ENCODE measurements at regions not wholly inside any gene's neighbourhood (a gene's known extent, or its start where the extent isn't known, plus 50 kb on each side); places are given as distances from the start of the nearest gene placed in this dataset.

GRCh38 chr6:22621701-22622100, 52.3 kb downstream of the HDGFL1 start:
- DNase-seq (ENCODE audit: low read depth, low spot score), result no peak

- no peak for DNase-seq (ENCODE audit: low read depth, low spot score)
These were observed 53.0 kb downstream of the HDGFL1 start for GRCh38 chr6:22622351-22622750.

- no peak for DNase-seq (ENCODE audit: low read depth, low spot score)
These were observed 53.4 kb downstream of the HDGFL1 start for GRCh38 chr6:22622813-22623212.

GRCh38 chr6:22627644-22628043, 58.3 kb downstream of the HDGFL1 start:
- no peak for DNase-seq (ENCODE audit: low read depth, low spot score)

GRCh38 chr6:22631091-22631490, 61.7 kb downstream of the HDGFL1 start:
- no peak for DNase-seq (ENCODE audit: low read depth, low spot score)

GRCh38 chr6:22632581-22633145, 63.3 kb downstream of the HDGFL1 start:
- DNase-seq (ENCODE audit: low read depth, low spot score), result no peak

GRCh38 chr6:22636452-22636851, 67.1 kb downstream of the HDGFL1 start:
- DNase-seq (ENCODE audit: low read depth, low spot score), result no peak

- no peak for DNase-seq (ENCODE audit: low read depth, low spot score)
These were observed 68.4 kb downstream of the HDGFL1 start for GRCh38 chr6:22637782-22638181.

- DNase-seq (ENCODE audit: low read depth, low spot score), result no peak
These were observed 69.0 kb downstream of the HDGFL1 start for GRCh38 chr6:22638320-22638719.

GRCh38 chr6:22642254-22642653, 72.9 kb downstream of the HDGFL1 start:
- no peak for DNase-seq (ENCODE audit: low read depth, low spot score)

- DNase-seq (ENCODE audit: low read depth, low spot score), result no peak
These were observed 74.4 kb downstream of the HDGFL1 start for GRCh38 chr6:22643780-22644179.

GRCh38 chr6:22647719-22648118, 78.4 kb downstream of the HDGFL1 start:
- DNase-seq (ENCODE audit: low read depth, low spot score), result no peak

- no peak for DNase-seq (ENCODE audit: low read depth, low spot score)
These were observed 82.4 kb downstream of the HDGFL1 start for GRCh38 chr6:22651731-22652130.

GRCh38 chr6:22653980-22654610, 84.7 kb downstream of the HDGFL1 start:
- DNase-seq (ENCODE audit: low read depth, low spot score), result no peak

GRCh38 chr6:22656706-22657351, 87.5 kb downstream of the HDGFL1 start:
- no peak for DNase-seq (ENCODE audit: low read depth, low spot score)

GRCh38 chr6:22657352-22657980, 88.1 kb downstream of the HDGFL1 start:
- DNase-seq (ENCODE audit: low read depth, low spot score), result no peak

- no peak for DNase-seq (ENCODE audit: low read depth, low spot score)
These were observed 88.8 kb downstream of the HDGFL1 start for GRCh38 chr6:22658183-22658582.

- DNase-seq (ENCODE audit: low read depth, low spot score), result no peak
These were observed 89.6 kb downstream of the HDGFL1 start for GRCh38 chr6:22658934-22659333.

- no peak for DNase-seq (ENCODE audit: low read depth, low spot score)
These were observed 95.6 kb downstream of the HDGFL1 start for GRCh38 chr6:22664968-22665367.

- DNase-seq (ENCODE audit: low read depth, low spot score), result no peak
These were observed 96.7 kb downstream of the HDGFL1 start for GRCh38 chr6:22666021-22666420.

GRCh38 chr6:22666586-22666985, 97.2 kb downstream of the HDGFL1 start:
- DNase-seq (ENCODE audit: low read depth, low spot score), result no peak

- DNase-seq (ENCODE audit: low read depth, low spot score), result no peak
These were observed 98.5 kb downstream of the HDGFL1 start for GRCh38 chr6:22667855-22668254.

GRCh38 chr6:22668307-22668706, 98.9 kb downstream of the HDGFL1 start:
- no peak for DNase-seq (ENCODE audit: low read depth, low spot score)
